ENCODE measurements at regions not wholly inside any gene's neighbourhood (a gene's known extent, or its start where the extent isn't known, plus 50 kb on each side); places are given as distances from the start of the nearest gene placed in this dataset.

- no peak for TF ChIP-seq ZNF512B (CRISPR knock-in tag; IDR thresholded peaks at IDR 0.05; ENCODE audit: borderline replicate concordance)
- no peak for TF ChIP-seq ZNF883 (CRISPR knock-in tag; IDR thresholded peaks at IDR 0.05; ENCODE audit: not compliant biosample characterization)
- no peak for TF ChIP-seq ZNF615 (CRISPR knock-in tag; IDR thresholded peaks at IDR 0.05; ENCODE audit: borderline replicate concordance)
- no peak for TF ChIP-seq ZBTB21 (CRISPR knock-in tag; IDR thresholded peaks at IDR 0.05)
- no peak for TF ChIP-seq TFAP4 (IDR thresholded peaks at IDR 0.05; ENCODE audit: borderline replicate concordance, low read depth)
- TF ChIP-seq, protein P1, sequence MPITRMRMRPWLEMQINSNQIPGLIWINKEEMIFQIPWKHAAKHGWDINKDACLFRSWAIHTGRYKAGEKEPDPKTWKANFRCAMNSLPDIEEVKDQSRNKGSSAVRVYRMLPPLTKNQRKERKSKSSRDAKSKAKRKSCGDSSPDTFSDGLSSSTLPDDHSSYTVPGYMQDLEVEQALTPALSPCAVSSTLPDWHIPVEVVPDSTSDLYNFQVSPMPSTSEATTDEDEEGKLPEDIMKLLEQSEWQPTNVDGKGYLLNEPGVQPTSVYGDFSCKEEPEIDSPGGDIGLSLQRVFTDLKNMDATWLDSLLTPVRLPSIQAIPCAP (CRISPR knock-in tag; IDR thresholded peaks at IDR 0.05; ENCODE audit: low read depth) = no peak
- no peak for TF ChIP-seq GATAD1 (CRISPR knock-in tag; IDR thresholded peaks at IDR 0.05)
- no peak for TF ChIP-seq MAFF (IDR thresholded peaks at IDR 0.05; ENCODE audit: low read depth, low read length)
- TF ChIP-seq ZNF276 (CRISPR knock-in tag; IDR thresholded peaks at IDR 0.05; ENCODE audit: low read depth) = no peak
- TF ChIP-seq, protein P2, sequence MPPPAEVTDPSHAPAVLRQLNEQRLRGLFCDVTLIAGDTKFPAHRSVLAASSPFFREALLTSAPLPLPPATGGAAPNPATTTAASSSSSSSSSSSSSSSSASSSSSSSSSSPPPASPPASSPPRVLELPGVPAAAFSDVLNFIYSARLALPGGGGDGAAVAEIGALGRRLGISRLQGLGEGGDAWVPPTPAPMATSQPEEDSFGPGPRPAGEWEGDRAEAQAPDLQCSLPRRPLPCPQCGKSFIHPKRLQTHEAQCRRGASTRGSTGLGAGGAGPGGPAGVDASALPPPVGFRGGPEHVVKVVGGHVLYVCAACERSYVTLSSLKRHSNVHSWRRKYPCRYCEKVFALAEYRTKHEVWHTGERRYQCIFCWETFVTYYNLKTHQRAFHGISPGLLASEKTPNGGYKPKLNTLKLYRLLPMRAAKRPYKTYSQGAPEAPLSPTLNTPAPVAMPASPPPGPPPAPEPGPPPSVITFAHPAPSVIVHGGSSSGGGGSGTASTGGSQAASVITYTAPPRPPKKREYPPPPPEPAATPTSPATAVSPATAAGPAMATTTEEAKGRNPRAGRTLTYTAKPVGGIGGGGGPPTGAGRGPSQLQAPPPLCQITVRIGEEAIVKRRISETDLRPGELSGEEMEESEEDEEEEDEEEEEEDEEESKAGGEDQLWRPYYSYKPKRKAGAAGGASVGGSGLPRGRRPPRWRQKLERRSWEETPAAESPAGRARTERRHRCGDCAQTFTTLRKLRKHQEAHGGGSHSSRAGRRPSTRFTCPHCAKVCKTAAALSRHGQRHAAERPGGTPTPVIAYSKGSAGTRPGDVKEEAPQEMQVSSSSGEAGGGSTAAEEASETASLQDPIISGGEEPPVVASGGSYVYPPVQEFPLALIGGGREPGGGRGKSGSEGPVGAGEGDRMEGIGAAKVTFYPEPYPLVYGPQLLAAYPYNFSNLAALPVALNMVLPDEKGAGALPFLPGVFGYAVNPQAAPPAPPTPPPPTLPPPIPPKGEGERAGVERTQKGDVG (CRISPR knock-in tag; IDR thresholded peaks at IDR 0.05; ENCODE audit: borderline replicate concordance) = no peak
Measured at GRCh38 chr5:158593925-158594324, 505.8 kb downstream of the EBF1 start (continued).
